GM12878 (cell line): ENCODE measurements at regions not wholly inside any gene's neighbourhood (a gene's known extent, or its start where the extent isn't known, plus 50 kb on each side); places are given as distances from the start of the nearest gene placed in this dataset.

Experiments
- ATAC-seq: fragments of 200-7000 bp; cut with Tn5 transposase; 3 replicates; pipeline ENCODE4 v1.9.1; 2020; ENCODE audit warnings: mild to moderate bottlenecking, moderate library complexity
- BruUV-seq: library from RNA; stranded (reverse); fragments of 400-500 nt; replicated peaks from 2 replicates; lab custom pipeline; 2021; lab: Mats Ljungman, UMichigan
- CTCF ChIA-PET: fragments of 300-600 bp; sonication (Branson Sonifier 250); formaldehyde crosslinking; extraction: SDS; loops from one replicate; lab custom pipeline; 2021; ENCODE audit warnings: inconsistent platforms; lab: Yijun Ruan, JAX
- POLR2A ChIA-PET: fragments of 350-600 bp; formaldehyde crosslinking; extraction: SDS; loops from one replicate; lab custom pipeline; 2021; ENCODE audit warnings: inconsistent platforms; lab: Charles Lee
- RAD21 ChIA-PET: fragments of 300-600 bp; sonication (Branson Sonifier 250); formaldehyde crosslinking; loops from one replicate; lab custom pipeline; 2023; ENCODE audit warnings: antibody characterized with exemption; ENCODE audit not compliant: unreplicated experiment; lab: Charles Lee
- SMC1A ChIA-PET: fragments of 300-600 bp; sonication (Branson Sonifier 250); formaldehyde crosslinking; loops from one replicate; lab custom pipeline; 2023; ENCODE audit not compliant: unreplicated experiment, uncharacterized antibody; lab: Charles Lee
- DNase-seq: peaks from one replicate; pipeline ENCODE4 v3.0.0-alpha.2; 2011; ENCODE audit warnings: low read depth, low spot score
- FAIRE-seq: peaks from 3 replicates; lab custom pipeline; 2011; peaks lifted over from hg19 to GRCh38; lab: Jason Lieb, UNC
- H2AFZ ChIP-seq: 2 replicates; pipeline ENCODE4 v1.6.0; 2011; ENCODE audit warnings: low read depth, low read length, control low read depth; ENCODE audit not compliant: control insufficient read depth
- H3K27ac ChIP-seq: 2 replicates; pipeline ENCODE4 v1.5.1; 2011; ENCODE audit warnings: control low read depth; ENCODE audit not compliant: control insufficient read depth, insufficient read depth
- H3K27me3 ChIP-seq, 2 experiments: replicated peaks in 1 of 2; 2 replicates each; pipeline versions ENCODE4 v1.6.0 to v1.6.1; 2011; ENCODE audit warnings: low read length in 1 of 2; ENCODE audit not compliant: control insufficient read depth in 2 of 2, insufficient read depth in 2 of 2
- H3K36me3 ChIP-seq, 2 experiments: 2 replicates each; pipeline ENCODE4 v1.5.1; 2011; ENCODE audit warnings: low read length in 1 of 2; ENCODE audit not compliant: control insufficient read depth in 2 of 2, insufficient read depth in 2 of 2
- H3K4me1 ChIP-seq: 2 replicates; pipeline ENCODE4 v1.6.1; 2011; ENCODE audit warnings: mild to moderate bottlenecking, low read length, moderate library complexity, mixed read lengths; ENCODE audit not compliant: control insufficient read depth, insufficient read depth
- H3K4me2 ChIP-seq: 2 replicates; pipeline ENCODE4 v1.6.0; 2011; ENCODE audit warnings: control low read depth; ENCODE audit not compliant: control insufficient read depth, insufficient read depth
- H3K4me3 ChIP-seq: fragments of 200-600 bp; sonication (generic); 2 replicates; pipeline ENCODE4 v1.5.1; 2016
- H3K79me2 ChIP-seq: 2 replicates; pipeline ENCODE4 v1.6.0; 2011; ENCODE audit warnings: low read length; ENCODE audit not compliant: control insufficient read depth, insufficient read depth
- H3K9ac ChIP-seq: 2 replicates; pipeline ENCODE4 v1.8.0; 2011; ENCODE audit warnings: low read length, control low read depth, mixed read lengths; ENCODE audit not compliant: control insufficient read depth, insufficient read depth
- H3K9me3 ChIP-seq: replicated peaks from 3 replicates; pipeline ENCODE4 v1.5.1; 2011; ENCODE audit warnings: mild to moderate bottlenecking, low read length; ENCODE audit not compliant: control insufficient read depth, insufficient read depth
- H4K20me1 ChIP-seq: 2 replicates; pipeline ENCODE4 v1.6.0; 2011; ENCODE audit not compliant: control insufficient read depth, insufficient read depth
- EED ChIP-seq: sonication (generic); IDR thresholded peaks from 2 replicates; pipeline ENCODE4 v1.6.1; 2016; ENCODE audit warnings: antibody characterized with exemption, low read depth
- NR2C2 ChIP-seq: IDR thresholded peaks from 2 replicates; pipeline ENCODE4 v1.6.1; 2011; ENCODE audit warnings: borderline replicate concordance, low read depth; ENCODE audit not compliant: control insufficient read depth, insufficient read length
- RBBP5 ChIP-seq: fragments of 200-600 bp; sonication (generic); conservative IDR thresholded peaks from 2 replicates; pipeline ENCODE4 v1.6.1; 2016
- SMAD5 ChIP-seq: IDR thresholded peaks from 2 replicates; pipeline ENCODE4 v1.6.1; 2016; ENCODE audit warnings: antibody characterized with exemption, low read depth
- SPI1 ChIP-seq: IDR thresholded peaks from 2 replicates; pipeline ENCODE4 v1.6.1; 2011; ENCODE audit warnings: low read depth, mild to moderate bottlenecking, low read length, moderate library complexity, borderline replicate concordance; ENCODE audit not compliant: insufficient read depth
- SREBF1 ChIP-seq: IDR thresholded peaks from 2 replicates; pipeline ENCODE4 v1.6.1; 2012; ENCODE audit warnings: mild to moderate bottlenecking, low read length
- SREBF2 ChIP-seq: IDR thresholded peaks from 2 replicates; pipeline ENCODE4 v1.6.1; 2012; ENCODE audit warnings: mild to moderate bottlenecking, low read length
- TARDBP ChIP-seq: IDR thresholded peaks from 2 replicates; pipeline ENCODE4 v1.6.1; 2016; ENCODE audit warnings: borderline replicate concordance
- ZNF592 ChIP-seq: fragments of 450-650 bp; IDR thresholded peaks from 2 replicates; pipeline ENCODE4 v1.6.1; 2017; ENCODE audit warnings: mild to moderate bottlenecking, moderate library complexity
- ZZZ3 ChIP-seq: IDR thresholded peaks from 2 replicates; pipeline ENCODE4 v1.6.1; 2011; ENCODE audit warnings: low read depth; ENCODE audit not compliant: control insufficient read depth, insufficient read length
- WGBS: methylation state at CpG from one replicate; pipeline ENCODE4 v1.1.6; 2016; ENCODE audit warnings: low lambda C conversion rate; ENCODE audit not compliant: insufficient replicate concordance, insufficient coverage; ENCODE audit errors: missing lambda C conversion rate; 5-methylcytosine and 5-hydroxymethylcytosine counted together
- in situ Hi-C: fragments of 300-500 bp; cut with MboI; formaldehyde crosslinking; loops from 9 replicates; pipeline ENCODE4 v1.14.3; 2018; ENCODE audit warnings: mixed read lengths
- intact Hi-C: fragments of 100-400 bp; cut with micrococcal nuclease; formaldehyde crosslinking; loops from one replicate; pipeline ENCODE4 v1.14.2; 2022; ENCODE audit not compliant: unreplicated experiment
- TF ChIP-seq, protein P1 (sequence below): fragments of 450-650 bp; IDR thresholded peaks from 2 replicates; pipeline ENCODE4 v1.6.1; 2017; ENCODE audit warnings: antibody characterized with exemption, mild to moderate bottlenecking, moderate library complexity

GRCh38 chr10:129390726-129391125 is 76.3 kb upstream of the MGMT start:
- 9% methylated on average over 8 of the region's 8 CpGs for WGBS
- no peak for ATAC-seq
- H3K27ac ChIP-seq: no peak overlapping the region
- no peaks in the 10 kb centered on the region for H4K20me1 ChIP-seq
- DNase-seq: no peak
- ChIA-PET POLR2A (no interaction called here), SMC1A (no interaction called here), RAD21 (no interaction called here), CTCF (no interaction called here)
- no peak overlapping the region for H3K4me3 ChIP-seq
- in situ Hi-C loops (no loop called here), intact Hi-C loops (no loop called here)
- H3K4me2 ChIP-seq: 0 out of 2 replicates have a peak overlapping the region, but pooled peaks have one; percentile 3
- TF ChIP-seq SPI1 (peak; percentile 38; the same call in 1 of the 2 replicates), EED (no peak)
- H3K9me3 ChIP-seq: no peaks in the 10 kb centered on the region
- BruUV-seq: no TSS peak
- no peaks in the 10 kb centered on the region for H3K27me3 ChIP-seq
- H3K4me1 ChIP-seq: no peaks in the 10 kb centered on the region
- H3K9ac ChIP-seq: no peak overlapping the region
- no peak overlapping the region for H2AFZ ChIP-seq
- no peaks in the 10 kb centered on the region for H3K79me2 ChIP-seq
- no peak for FAIRE-seq
- no peaks in the 10 kb centered on the region for H3K36me3 ChIP-seq

DNA sequence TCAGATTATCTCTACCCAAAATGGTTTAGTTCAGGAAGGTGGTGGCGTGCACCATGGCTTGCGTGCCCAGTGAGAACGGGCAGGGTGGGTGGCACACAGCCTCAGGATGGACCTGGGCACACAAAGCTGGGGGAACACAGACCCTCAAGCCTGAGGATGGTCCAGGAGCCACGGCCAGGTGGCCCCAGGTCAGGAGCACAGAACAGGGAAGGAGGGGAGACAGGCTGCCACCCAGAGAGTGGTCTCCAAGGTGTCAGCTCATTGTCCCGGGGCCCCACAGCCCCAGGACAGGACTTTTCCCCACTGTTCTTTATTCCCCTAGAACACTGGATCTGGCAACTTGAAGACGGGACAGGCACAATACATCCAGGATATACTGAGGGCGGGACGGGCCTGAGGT is 75.6 kb upstream of the MGMT start:
- no peaks in the 10 kb centered on the region for H3K9me3 ChIP-seq
- no TSS peak for BruUV-seq
- H3K79me2 ChIP-seq: no peaks in the 10 kb centered on the region
- DNase-seq (no peak), ATAC-seq (no peak), FAIRE-seq (no peak)
- ChIA-PET RAD21 (no interaction called here), CTCF (no interaction called here), SMC1A (no interaction called here), POLR2A (no interaction called here)
- H2AFZ ChIP-seq: no peak overlapping the region
- H3K4me1 ChIP-seq: no peaks in the 10 kb centered on the region
- H3K4me2 ChIP-seq: no peak overlapping the region
- no peak overlapping the region for H3K4me3 ChIP-seq
- H3K36me3 ChIP-seq: no peaks in the 10 kb centered on the region
- no peaks in the 10 kb centered on the region for H4K20me1 ChIP-seq
- H3K27ac ChIP-seq: no peak overlapping the region
- 60% methylated on average over 7 of the region's 8 CpGs for WGBS
- in situ Hi-C loops: no loop called here
- H3K9ac ChIP-seq: no peak overlapping the region
- intact Hi-C loops: no loop called here
- H3K27me3 ChIP-seq: no peaks in the 10 kb centered on the region
- TF ChIP-seq SREBF1: no peak
- TF ChIP-seq, protein P1, sequence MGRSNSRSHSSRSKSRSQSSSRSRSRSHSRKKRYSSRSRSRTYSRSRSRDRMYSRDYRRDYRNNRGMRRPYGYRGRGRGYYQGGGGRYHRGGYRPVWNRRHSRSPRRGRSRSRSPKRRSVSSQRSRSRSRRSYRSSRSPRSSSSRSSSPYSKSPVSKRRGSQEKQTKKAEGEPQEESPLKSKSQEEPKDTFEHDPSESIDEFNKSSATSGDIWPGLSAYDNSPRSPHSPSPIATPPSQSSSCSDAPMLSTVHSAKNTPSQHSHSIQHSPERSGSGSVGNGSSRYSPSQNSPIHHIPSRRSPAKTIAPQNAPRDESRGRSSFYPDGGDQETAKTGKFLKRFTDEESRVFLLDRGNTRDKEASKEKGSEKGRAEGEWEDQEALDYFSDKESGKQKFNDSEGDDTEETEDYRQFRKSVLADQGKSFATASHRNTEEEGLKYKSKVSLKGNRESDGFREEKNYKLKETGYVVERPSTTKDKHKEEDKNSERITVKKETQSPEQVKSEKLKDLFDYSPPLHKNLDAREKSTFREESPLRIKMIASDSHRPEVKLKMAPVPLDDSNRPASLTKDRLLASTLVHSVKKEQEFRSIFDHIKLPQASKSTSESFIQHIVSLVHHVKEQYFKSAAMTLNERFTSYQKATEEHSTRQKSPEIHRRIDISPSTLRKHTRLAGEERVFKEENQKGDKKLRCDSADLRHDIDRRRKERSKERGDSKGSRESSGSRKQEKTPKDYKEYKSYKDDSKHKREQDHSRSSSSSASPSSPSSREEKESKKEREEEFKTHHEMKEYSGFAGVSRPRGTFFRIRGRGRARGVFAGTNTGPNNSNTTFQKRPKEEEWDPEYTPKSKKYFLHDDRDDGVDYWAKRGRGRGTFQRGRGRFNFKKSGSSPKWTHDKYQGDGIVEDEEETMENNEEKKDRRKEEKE: no peak
- no peak for TF ChIP-seq ZNF592
- no peak for TF ChIP-seq TARDBP
- no peak for TF ChIP-seq RBBP5
- TF ChIP-seq SMAD5: no peak
- no peak for TF ChIP-seq SREBF2
- TF ChIP-seq ZZZ3: no peak
- TF ChIP-seq NR2C2: no peak
